Thyroid gland (tissue), 4 donors: ENCODE measurements at regions not wholly inside any gene's neighbourhood (a gene's known extent, or its start where the extent isn't known, plus 50 kb on each side); places are given as distances from the start of the nearest gene placed in this dataset.

Experiments used
- DNase-seq, 2 donors: peaks; one replicate each; pipeline ENCODE4 v3.0.0-alpha.2; 2019
- H3K27ac ChIP-seq, 3 donors: fragments of 200-600 bp; sonication (generic); 1 replicate in 2 of 3; 2 replicates in 1 of 3; pipeline ENCODE4 v1.5.1; 2016 to 2019; ENCODE audit warnings: mild to moderate bottlenecking in 1 of 3, moderate library complexity in 1 of 3
- H3K27me3 ChIP-seq: fragments of 200-600 bp; sonication (generic); one replicate; pipeline ENCODE4 v1.5.1; 2019
- H3K36me3 ChIP-seq, 2 donors: fragments of 200-600 bp; sonication (generic); one replicate each; pipeline ENCODE4 v1.5.1; 2016 to 2019
- H3K4me1 ChIP-seq, 2 donors: fragments of 200-600 bp; sonication (generic); one replicate each; pipeline ENCODE4 v1.5.1; 2017 to 2019
- H3K4me3 ChIP-seq, 3 donors: fragments of 200-600 bp; sonication (generic); replicated peaks in 1 of 3; 1 replicate in 2 of 3; 2 replicates in 1 of 3; pipeline ENCODE4 v1.5.1; 2016; ENCODE audit warnings: mild to moderate bottlenecking in 1 of 3
- H3K9me3 ChIP-seq: fragments of 200-600 bp; sonication (generic); one replicate; pipeline ENCODE4 v1.5.1; 2017
- CTCF ChIP-seq, 6 experiments: fragments of 200-600 bp in 3 of 6; fragments of 450-650 bp in 3 of 6; sonication (generic) in 3 of 6; IDR thresholded peaks; one replicate each; pipeline ENCODE4 v1.5.1; 2016 to 2019; ENCODE audit warnings: antibody characterized with exemption in 6 of 6, mild to moderate bottlenecking in 2 of 6, inconsistent platforms in 1 of 6, moderate library complexity in 1 of 6
- POLR2A ChIP-seq, 2 donors: fragments of 450-650 bp; IDR thresholded peaks; one replicate each; pipeline ENCODE4 v1.6.1; 2017; ENCODE audit warnings: antibody characterized with exemption in 2 of 2, mild to moderate bottlenecking in 2 of 2, moderate library complexity in 1 of 2
- WGBS, 2 donors: methylation state at CpG; one replicate each; pipeline ENCODE4 v1.1.5; 2017; 5-methylcytosine and 5-hydroxymethylcytosine counted together
- intact Hi-C: fragments of 100-400 bp; cut with DNase I; formaldehyde crosslinking; loops from one replicate; pipeline ENCODE4 v1.15.1; 2023

DNA sequence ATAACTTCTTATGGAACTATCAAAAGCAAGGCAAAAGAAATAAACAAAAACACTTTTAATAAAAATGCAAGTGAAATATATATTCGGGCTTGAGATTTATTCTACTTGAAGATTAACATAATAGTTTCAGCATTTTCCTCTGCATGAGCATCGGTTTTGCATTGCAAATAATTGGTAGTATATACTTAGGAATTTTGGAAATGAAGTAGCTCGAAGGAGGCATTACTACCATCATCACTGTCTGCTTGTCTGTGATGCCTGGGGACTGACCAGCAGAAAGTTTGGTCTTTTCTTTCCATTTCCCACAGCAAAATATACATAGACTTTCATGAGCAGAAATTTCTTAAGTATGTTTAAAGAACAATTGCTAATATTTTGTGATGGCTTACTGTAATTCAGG, 570.7 kb downstream of the HTR1B start:
- Histone ChIP-seq H3K36me3 (no peaks in the 10 kb centered on the region), H3K4me1 (no peaks in the 10 kb centered on the region), H3K9me3 (no peaks in the 10 kb centered on the region), H3K27me3 (no peaks in the 10 kb centered on the region), H3K4me3 (no peak overlapping the region), H3K27ac (no peak overlapping the region)
- TF ChIP-seq CTCF (IDR thresholded peaks at IDR 0.05) (no peak), POLR2A (IDR thresholded peaks at IDR 0.05) (no peak)
- 74 to 81% methylated on average over 3 of the region's 3 CpGs for WGBS, 2 donors
- intact Hi-C loops: no loop called here
- no peak for DNase-seq

DNA sequence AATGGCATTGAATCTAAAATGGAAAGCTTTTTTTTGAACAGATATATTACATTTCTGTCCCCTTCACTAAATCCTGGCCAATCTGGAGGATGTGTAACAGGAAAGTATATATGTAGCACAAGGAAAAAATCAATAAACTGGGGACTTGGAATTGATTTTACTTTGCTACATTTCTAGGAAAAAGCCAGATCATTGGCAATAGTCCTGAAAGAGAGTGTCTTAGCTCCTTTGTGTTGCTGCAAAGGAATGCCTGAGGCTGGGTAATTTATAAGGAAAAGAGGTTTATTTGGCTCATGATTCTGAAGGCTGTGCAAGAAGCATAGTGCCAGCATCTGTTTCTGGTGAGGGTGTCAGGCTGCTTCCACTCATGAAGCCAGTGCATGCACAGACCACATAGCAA, 574.9 kb downstream of the HTR1B start:
- no peak overlapping the region for H3K27ac ChIP-seq
- H3K4me1 ChIP-seq: no peaks in the 10 kb centered on the region
- TF ChIP-seq CTCF (IDR thresholded peaks at IDR 0.05) (no peak), POLR2A (IDR thresholded peaks at IDR 0.05) (no peak)
- no peaks in the 10 kb centered on the region for H3K9me3 ChIP-seq
- no peaks in the 10 kb centered on the region for H3K27me3 ChIP-seq
- H3K4me3 ChIP-seq: no peak overlapping the region
- DNase-seq: no peak
- intact Hi-C loops: no loop called here
- no peaks in the 10 kb centered on the region for H3K36me3 ChIP-seq

DNA sequence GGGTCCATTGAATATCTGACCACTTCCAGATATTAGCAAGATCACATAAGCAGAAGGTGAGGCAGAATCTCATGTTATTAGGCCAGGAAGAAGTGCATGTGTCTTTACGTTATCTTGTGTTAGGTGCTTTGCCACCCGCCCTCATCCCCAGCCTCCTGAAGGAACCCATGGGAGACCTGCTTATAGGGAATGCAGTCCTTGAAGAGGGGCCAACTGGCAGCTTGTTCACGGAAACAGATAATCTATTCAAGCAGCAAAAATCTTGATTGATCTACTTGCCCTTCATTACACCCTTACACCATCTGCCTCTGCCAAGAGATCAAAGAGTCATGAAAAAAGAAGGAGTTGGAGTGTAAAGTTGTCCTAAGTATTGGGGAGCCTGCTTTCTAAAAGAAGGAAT, 576.4 kb downstream of the HTR1B start:
- H3K4me1 ChIP-seq: no peaks in the 10 kb centered on the region
- WGBS, 2 donors: 81 to 89% methylated on average over 3 of the region's 3 CpGs
- intact Hi-C loops: no loop called here

DNA sequence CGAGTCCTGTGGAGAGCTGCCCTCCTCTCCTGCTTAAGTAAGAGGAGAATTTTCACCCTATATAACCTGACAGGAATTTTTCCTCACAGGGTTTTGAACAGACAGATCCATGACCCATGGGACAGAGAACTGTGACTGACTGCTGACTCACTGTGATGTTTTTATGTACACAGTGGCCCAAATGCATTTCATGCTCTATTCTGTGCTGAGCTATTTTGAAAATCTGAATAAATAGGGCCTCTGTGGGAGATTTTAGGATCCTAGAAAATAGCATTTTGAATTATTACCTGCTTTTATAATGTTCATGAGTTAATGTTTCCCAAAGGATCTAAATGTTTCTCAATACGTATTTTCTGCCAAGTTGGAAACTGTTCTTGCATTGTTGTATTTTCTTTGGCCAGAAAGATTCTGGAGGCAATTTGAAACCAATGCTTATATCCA, 577.4 kb downstream of the HTR1B start:
- Histone ChIP-seq H3K27ac (no peak overlapping the region), H3K4me3 (no peak overlapping the region), H3K4me1 (no peaks in the 10 kb centered on the region), H3K27me3 (no peaks in the 10 kb centered on the region), H3K9me3 (no peaks in the 10 kb centered on the region), H3K36me3 (no peaks in the 10 kb centered on the region)
- TF ChIP-seq POLR2A (IDR thresholded peaks at IDR 0.05) (no peak), CTCF (IDR thresholded peaks at IDR 0.05) (no peak)
- intact Hi-C loops: no loop called here
- 52 to 56% methylated on average over 2 of the region's 2 CpGs for WGBS, 2 donors
- no peak for DNase-seq

More for the DNA sequence above, 576.4 kb downstream of the HTR1B start:
- no peaks in the 10 kb centered on the region for H3K27me3 ChIP-seq
- no peaks in the 10 kb centered on the region for H3K36me3 ChIP-seq
- TF ChIP-seq POLR2A (IDR thresholded peaks at IDR 0.05) (no peak), CTCF (IDR thresholded peaks at IDR 0.05) (no peak)
- H3K27ac ChIP-seq: no peak overlapping the region
- no peak for DNase-seq
- no peaks in the 10 kb centered on the region for H3K9me3 ChIP-seq
- H3K4me3 ChIP-seq: no peak overlapping the region

DNA sequence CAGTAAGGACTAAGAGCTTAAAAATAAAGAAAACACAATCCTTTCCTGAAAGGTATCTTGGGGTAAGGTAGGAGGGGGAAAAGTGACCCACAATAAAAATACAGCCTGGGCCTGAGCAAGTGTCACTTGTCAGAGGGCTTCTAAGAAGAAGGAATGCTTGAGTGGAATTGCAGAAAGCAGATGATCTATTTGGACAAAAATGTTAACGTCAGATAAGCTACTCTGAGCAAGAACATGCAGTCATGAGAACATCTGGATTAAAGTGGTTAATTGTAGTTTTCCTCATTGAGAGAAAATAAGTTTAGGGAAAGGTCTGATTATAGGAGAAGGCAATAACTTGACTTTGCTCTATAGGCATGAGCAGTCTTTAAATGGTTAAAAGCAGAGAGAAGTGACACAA, 581.9 kb downstream of the HTR1B start:
- TF ChIP-seq CTCF (IDR thresholded peaks at IDR 0.05): no peak
- Histone ChIP-seq H3K27ac (no peak overlapping the region), H3K27me3 (no peaks in the 10 kb centered on the region), H3K4me3 (no peak overlapping the region), H3K9me3 (no peaks in the 10 kb centered on the region), H3K36me3 (no peaks in the 10 kb centered on the region), H3K4me1 (no peaks in the 10 kb centered on the region)
- no peak for DNase-seq
- intact Hi-C loops: no loop called here
- WGBS, 2 donors: 77 to 86% methylated on average over 1 of the region's 1 CpG
